Activated T-helper 1 cell treated with anti-CD3 and anti-CD28 coated beads, Interleukin-12 subunit alpha, Interleukin-12 subunit beta, Interleukin-2, Interleukin-4 antibody, amounts not matched to agents 30 ng/mL and 10 ng/mL and 1 ng/mL, durations not matched to agents 14 hours and 24 hours and 36 hours (primary cell): ENCODE measurements at regions not wholly inside any gene's neighbourhood (a gene's known extent, or its start where the extent isn't known, plus 50 kb on each side); places are given as distances from the start of the nearest gene placed in this dataset.

ENCODE experiments used
- DNase-seq: peaks from one replicate; pipeline ENCODE4 v3.0.0; 2021; ENCODE audit warnings: low spot score
- H3K27ac Mint-ChIP-seq: one replicate; pipeline ENCODE4 v1.8.0; 2021; ENCODE audit warnings: mild to moderate bottlenecking, mixed read lengths
- H3K27me3 Mint-ChIP-seq: one replicate; pipeline ENCODE4 v1.8.0; 2022; ENCODE audit warnings: mild to moderate bottlenecking, moderate library complexity, mixed read lengths; ENCODE audit not compliant: insufficient read depth
- H3K36me3 Mint-ChIP-seq: one replicate; pipeline ENCODE4 v1.8.0; 2021; ENCODE audit warnings: low read depth, mixed read lengths
- H3K4me1 Mint-ChIP-seq: one replicate; pipeline ENCODE4 v1.8.0; 2021; ENCODE audit warnings: low read depth, mixed read lengths
- H3K4me3 Mint-ChIP-seq: one replicate; pipeline ENCODE4 v1.8.0; 2021; ENCODE audit warnings: mild to moderate bottlenecking, moderate library complexity, mixed read lengths
- H3K9me3 Mint-ChIP-seq: one replicate; pipeline ENCODE4 v1.8.0; 2021; ENCODE audit warnings: mixed read lengths
- intact Hi-C: fragments of 100-400 bp; cut with micrococcal nuclease; formaldehyde crosslinking; loops from one replicate; pipeline ENCODE4 v1.15.1; 2024

GRCh38 chr20:53834062-53834442, 236.3 kb downstream of the BCAS1 start:
- H3K27ac Mint-ChIP-seq: no peak overlapping the region
- no peak for DNase-seq
- H3K4me1 Mint-ChIP-seq: peaks cover 62% of the 10 kb centered on the region
- peaks cover 9% of the 10 kb centered on the region for H3K9me3 Mint-ChIP-seq
- peaks cover 8% of the 10 kb centered on the region for H3K36me3 Mint-ChIP-seq
- H3K27me3 Mint-ChIP-seq: no peaks in the 10 kb centered on the region
- intact Hi-C loops: loop anchor here (2.0 kb wide), 1 partner anchor 37 kb away; no protein-coding TSS in a partner anchor
- no peak overlapping the region for H3K4me3 Mint-ChIP-seq

GRCh38 chr20:53833333-53834061, 236.9 kb downstream of the BCAS1 start:
- intact Hi-C loops: loop anchor here (2.0 kb wide), 1 partner anchor 37 kb away; no protein-coding TSS in a partner anchor
- Mint-ChIP-seq H3K9me3 (peaks cover 9% of the 10 kb centered on the region), H3K4me1 (peaks cover 65% of the 10 kb centered on the region), H3K27me3 (no peaks in the 10 kb centered on the region), H3K36me3 (peaks cover 8% of the 10 kb centered on the region), H3K27ac (peak overlapping the region; percentile 27), H3K4me3 (no peak overlapping the region)
- no peak for DNase-seq

DNA sequence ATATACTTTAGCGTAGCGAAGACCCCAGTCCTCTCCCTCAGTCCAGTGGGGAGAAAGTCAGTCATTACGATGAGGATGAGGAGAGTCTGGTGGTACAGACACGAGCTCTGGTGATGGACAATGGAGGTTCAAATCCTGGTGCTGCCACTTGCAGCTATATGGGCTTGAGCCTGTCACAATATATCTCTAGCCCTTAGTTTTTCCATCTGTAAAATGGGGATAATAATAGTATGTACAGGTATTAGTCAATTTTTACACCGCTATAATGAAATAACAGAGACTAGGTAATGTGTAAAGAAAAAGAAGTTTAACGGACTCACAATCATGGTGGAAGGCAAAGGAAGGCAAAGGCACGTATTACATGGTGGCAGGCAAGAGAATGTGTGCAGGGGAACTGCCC, 237.9 kb downstream of the BCAS1 start:
- H3K27ac Mint-ChIP-seq: no peak overlapping the region
- intact Hi-C loops: no loop called here
- peaks cover 9% of the 10 kb centered on the region for H3K9me3 Mint-ChIP-seq
- DNase-seq: no peak
- H3K36me3 Mint-ChIP-seq: peaks cover 8% of the 10 kb centered on the region
- no peak overlapping the region for H3K4me3 Mint-ChIP-seq
- H3K4me1 Mint-ChIP-seq: peaks cover 67% of the 10 kb centered on the region
- no peaks in the 10 kb centered on the region for H3K27me3 Mint-ChIP-seq

GRCh38 chr20:53831812-53832211, 238.2 kb upstream of the ZNF217 start:
- no peak overlapping the region for H3K27ac Mint-ChIP-seq
- H3K9me3 Mint-ChIP-seq: peaks cover 9% of the 10 kb centered on the region
- intact Hi-C loops: no loop called here
- peaks cover 7% of the 10 kb centered on the region for H3K36me3 Mint-ChIP-seq
- DNase-seq: no peak
- H3K27me3 Mint-ChIP-seq: no peaks in the 10 kb centered on the region
- no peak overlapping the region for H3K4me3 Mint-ChIP-seq
- peaks cover 62% of the 10 kb centered on the region for H3K4me1 Mint-ChIP-seq

DNA sequence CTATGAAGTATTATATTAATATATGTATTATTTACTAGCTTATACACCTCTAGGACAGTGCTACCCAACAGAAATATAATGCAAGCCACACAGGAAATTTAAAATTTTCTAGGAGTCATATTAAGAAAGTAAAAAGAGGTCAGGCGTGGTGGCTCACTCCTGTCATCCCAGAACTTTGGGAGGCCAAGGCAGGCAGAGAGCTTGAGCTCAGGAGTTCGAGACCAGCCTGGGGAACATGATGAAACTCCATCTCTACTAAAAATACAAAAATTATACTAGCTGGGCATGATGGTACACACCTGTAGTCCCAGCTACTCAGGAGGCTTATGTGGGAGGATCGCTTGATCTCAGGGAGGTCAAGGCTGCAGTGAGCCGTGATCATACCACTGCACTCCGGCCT, 237.6 kb upstream of the ZNF217 start:
- H3K27ac Mint-ChIP-seq: no peak overlapping the region
- peaks cover 9% of the 10 kb centered on the region for H3K9me3 Mint-ChIP-seq
- H3K27me3 Mint-ChIP-seq: no peaks in the 10 kb centered on the region
- H3K36me3 Mint-ChIP-seq: peaks cover 7% of the 10 kb centered on the region
- no peak for DNase-seq
- no peak overlapping the region for H3K4me3 Mint-ChIP-seq
- H3K4me1 Mint-ChIP-seq: peaks cover 66% of the 10 kb centered on the region
- intact Hi-C loops: no loop called here

DNA sequence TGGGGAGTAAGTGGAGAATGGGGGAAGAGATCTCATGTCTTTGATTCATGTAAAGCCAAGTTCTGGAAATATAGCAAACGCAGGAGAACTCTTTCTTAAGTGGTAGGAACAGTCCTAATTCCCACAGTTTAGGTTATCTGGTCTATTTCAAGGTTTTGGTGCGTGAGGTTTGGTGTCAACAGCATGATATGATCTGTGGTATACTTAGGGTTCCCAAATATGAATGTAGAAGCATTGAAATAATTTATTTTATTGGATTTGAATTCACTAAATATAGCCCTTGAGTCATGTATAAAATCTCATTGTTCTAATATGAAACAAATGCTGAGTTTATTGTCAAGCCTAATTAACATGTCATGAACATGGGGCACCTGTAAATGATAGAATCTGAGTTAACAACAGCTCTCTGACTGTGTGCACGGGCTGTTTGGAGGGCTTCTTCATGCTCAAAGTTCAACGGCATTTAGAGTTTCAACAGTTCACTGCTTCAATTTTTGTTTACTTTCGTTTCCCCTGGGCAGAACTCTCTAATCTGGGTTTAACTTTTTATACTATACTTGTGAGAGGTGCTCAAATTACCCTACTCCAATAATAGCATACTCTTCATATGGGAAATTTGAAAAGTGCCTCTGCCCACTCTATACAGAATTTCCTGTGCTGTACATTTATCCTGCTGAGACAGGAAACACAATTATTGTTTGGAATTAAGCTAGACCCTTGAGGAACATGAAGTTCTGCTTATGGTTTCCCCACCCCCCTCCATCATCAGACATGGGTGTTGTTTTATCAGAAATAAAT, 236.3 kb upstream of the ZNF217 start:
- intact Hi-C loops: loop anchor here (1.0 to 5.0 kb wide), 4 partner anchors 13 to 85 kb away; no protein-coding TSS in a partner anchor
- Mint-ChIP-seq H3K36me3 (peaks cover 4% of the 10 kb centered on the region), H3K27ac (peak overlapping the region; percentile 90), H3K4me1 (peaks cover 57% of the 10 kb centered on the region), H3K9me3 (peaks cover 9% of the 10 kb centered on the region), H3K4me3 (peak overlapping the region; percentile 84), H3K27me3 (no peaks in the 10 kb centered on the region)
- DNase-seq: no peak

DNA sequence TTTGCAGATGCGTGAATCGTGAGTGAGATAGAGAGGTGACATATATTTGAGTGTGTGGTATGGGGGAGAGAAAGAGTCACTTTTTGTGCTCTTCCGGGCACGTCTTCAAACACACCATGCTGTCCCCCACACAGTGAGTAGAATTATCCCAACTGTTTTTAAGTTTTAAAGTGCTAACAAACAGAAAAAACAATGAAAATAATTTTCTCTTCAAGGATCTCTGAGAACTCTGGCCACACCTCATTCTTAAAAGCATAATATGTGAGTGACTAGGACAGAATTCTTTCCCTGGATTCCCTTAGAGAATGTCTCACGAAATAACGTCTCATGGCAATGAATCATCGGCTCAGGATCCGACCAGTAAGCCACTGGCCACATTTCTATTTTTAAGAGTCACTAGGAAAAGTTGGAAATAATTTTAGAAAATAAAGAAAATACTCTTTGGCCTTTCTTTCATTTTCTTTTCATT, 235.7 kb upstream of the ZNF217 start:
- peaks cover 9% of the 10 kb centered on the region for H3K9me3 Mint-ChIP-seq
- H3K27ac Mint-ChIP-seq: peak overlapping the region; percentile 90
- H3K36me3 Mint-ChIP-seq: peaks cover 4% of the 10 kb centered on the region
- DNase-seq: no peak
- H3K4me3 Mint-ChIP-seq: peak overlapping the region; percentile 84
- intact Hi-C loops: loop anchor here (2.0 to 5.0 kb wide), 3 partner anchors 14 to 74 kb away; no protein-coding TSS in a partner anchor
- H3K27me3 Mint-ChIP-seq: no peaks in the 10 kb centered on the region
- H3K4me1 Mint-ChIP-seq: peaks cover 53% of the 10 kb centered on the region

GRCh38 chr20:53828682-53829254, 235.1 kb upstream of the ZNF217 start:
- peaks cover 48% of the 10 kb centered on the region for H3K4me1 Mint-ChIP-seq
- peak overlapping the region; percentile 90 for H3K27ac Mint-ChIP-seq
- peaks cover 4% of the 10 kb centered on the region for H3K36me3 Mint-ChIP-seq
- intact Hi-C loops: loop anchor here (2.0 to 5.0 kb wide), 3 partner anchors 14 to 74 kb away; no protein-coding TSS in a partner anchor
- peak overlapping the region; percentile 84 for H3K4me3 Mint-ChIP-seq
- H3K27me3 Mint-ChIP-seq: no peaks in the 10 kb centered on the region
- no peak for DNase-seq
- H3K9me3 Mint-ChIP-seq: peaks cover 9% of the 10 kb centered on the region

DNA sequence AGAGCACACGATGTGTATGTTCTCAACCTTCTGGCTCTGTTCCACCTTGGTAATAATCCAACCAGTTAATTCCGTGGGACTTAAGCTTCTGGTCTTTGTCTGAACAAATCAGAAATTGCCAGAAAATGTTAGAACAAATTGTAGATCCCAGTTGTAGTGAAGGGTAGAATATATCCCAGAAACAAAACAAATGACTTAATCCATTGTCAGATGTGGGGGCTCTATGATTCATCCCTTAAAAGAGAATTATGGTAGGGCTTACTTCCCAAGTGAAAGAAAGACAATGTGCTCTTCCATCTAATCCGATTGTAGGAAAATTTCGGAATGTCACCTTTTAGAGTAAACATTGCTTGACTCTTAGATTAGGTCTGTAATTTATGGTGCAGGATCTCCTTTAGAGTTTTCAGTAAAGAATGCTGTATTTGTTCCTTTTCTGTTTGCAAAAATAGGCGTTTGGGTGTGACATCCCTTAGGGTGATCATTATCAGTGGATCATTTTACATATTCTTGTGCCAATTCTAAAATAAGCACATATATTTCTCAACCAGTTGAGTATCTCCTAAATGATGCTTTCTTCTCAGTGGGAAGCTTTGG, 234.5 kb upstream of the ZNF217 start:
- intact Hi-C loops: loop anchor here (2.0 to 5.0 kb wide), 3 partner anchors 15 to 73 kb away; no protein-coding TSS in a partner anchor
- Mint-ChIP-seq H3K4me3 (peak overlapping the region; percentile 84), H3K9me3 (peaks cover 9% of the 10 kb centered on the region), H3K36me3 (peaks cover 4% of the 10 kb centered on the region), H3K4me1 (peaks cover 43% of the 10 kb centered on the region), H3K27ac (peak overlapping the region; percentile 90), H3K27me3 (no peaks in the 10 kb centered on the region)
- DNase-seq: no peak

DNA sequence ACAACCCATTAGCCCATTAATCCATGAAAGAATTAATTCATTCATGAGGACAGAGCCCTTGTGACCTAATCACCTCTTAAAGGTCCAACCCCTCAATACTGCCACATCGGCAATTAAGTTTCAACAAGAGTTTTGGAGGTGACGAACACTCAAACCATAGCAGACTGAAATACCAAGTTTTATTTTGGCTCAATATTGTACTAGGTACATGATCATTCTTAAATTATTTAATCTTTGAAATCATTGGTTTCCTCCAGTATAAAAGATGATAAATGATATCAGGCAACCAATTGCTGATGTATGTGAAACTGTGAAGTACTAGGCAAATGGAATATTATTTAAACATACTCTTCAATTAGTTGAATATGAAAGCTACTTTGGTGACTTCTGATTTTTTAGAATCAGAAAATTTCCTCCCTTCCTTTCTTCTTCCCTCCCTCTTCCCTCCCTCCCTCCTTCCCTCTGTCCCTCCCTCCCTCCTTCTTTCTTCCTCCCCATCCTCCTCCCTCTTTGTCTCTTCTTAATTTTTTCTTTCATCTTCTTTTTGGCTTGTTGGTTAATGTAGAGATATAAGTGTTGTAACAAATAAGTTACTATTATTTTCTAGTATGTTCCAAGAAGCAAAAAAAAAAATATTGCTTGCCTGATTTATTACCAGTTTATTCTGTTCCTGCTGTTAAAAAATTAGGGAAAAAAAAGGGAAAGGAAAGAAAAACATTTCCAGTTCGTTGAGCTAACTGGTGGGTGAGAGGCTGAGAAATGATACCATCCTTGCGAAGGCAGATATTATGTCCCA, 233.9 kb upstream of the ZNF217 start:
- no peak for DNase-seq
- Mint-ChIP-seq H3K4me1 (peaks cover 43% of the 10 kb centered on the region), H3K27ac (no peak overlapping the region), H3K36me3 (peaks cover 4% of the 10 kb centered on the region), H3K4me3 (no peak overlapping the region), H3K9me3 (peaks cover 6% of the 10 kb centered on the region), H3K27me3 (no peaks in the 10 kb centered on the region)
- intact Hi-C loops: loop anchor here (2.0 to 5.0 kb wide), 3 partner anchors 15 to 73 kb away; no protein-coding TSS in a partner anchor

GRCh38 chr20:53826597-53827291, 233.1 kb upstream of the ZNF217 start:
- Mint-ChIP-seq H3K4me1 (peaks cover 38% of the 10 kb centered on the region), H3K4me3 (no peak overlapping the region), H3K9me3 (no peaks in the 10 kb centered on the region), H3K36me3 (no peaks in the 10 kb centered on the region), H3K27me3 (no peaks in the 10 kb centered on the region), H3K27ac (no peak overlapping the region)
- DNase-seq: no peak
- intact Hi-C loops: loop anchor here (5.0 kb wide), 1 partner anchor 41 kb away; no protein-coding TSS in a partner anchor
